Progenitor cell of endocrine pancreas (in vitro differentiated cells): ENCODE measurements at regions not wholly inside any gene's neighbourhood (a gene's known extent, or its start where the extent isn't known, plus 50 kb on each side); places are given as distances from the start of the nearest gene placed in this dataset.

Source experiments
- DNase-seq: peaks from one replicate; pipeline ENCODE4 v3.0.0; 2021; ENCODE audit warnings: low spot score; ENCODE audit not compliant: unreplicated experiment
- H3K27ac Mint-ChIP-seq: 2 replicates; pipeline ENCODE4 v1.8.0; 2021; ENCODE audit warnings: mild to moderate bottlenecking, moderate library complexity, mixed read lengths
- H3K27me3 Mint-ChIP-seq: 2 replicates; pipeline ENCODE4 v1.8.0; 2021; ENCODE audit warnings: mixed read lengths
- H3K36me3 Mint-ChIP-seq: 2 replicates; pipeline ENCODE4 v1.8.0; 2022; ENCODE audit warnings: mixed read lengths; ENCODE audit not compliant: insufficient read depth
- H3K4me1 Mint-ChIP-seq: 2 replicates; pipeline ENCODE4 v1.8.0; 2021; ENCODE audit warnings: low read depth, mixed read lengths
- H3K4me3 Mint-ChIP-seq: 2 replicates; pipeline ENCODE4 v1.8.0; 2021; ENCODE audit warnings: low read depth, mild to moderate bottlenecking, moderate library complexity, mixed read lengths
- H3K9me3 Mint-ChIP-seq: 2 replicates; pipeline ENCODE4 v1.8.0; 2021; ENCODE audit warnings: low read depth, mixed read lengths
- TF ChIP-seq, protein P1 (sequence below): fragments of 200-600 bp; sonication (generic); IDR thresholded peaks from one replicate; pipeline ENCODE4 v1.5.0; 2021; ENCODE audit warnings: antibody characterized with exemption, mild to moderate bottlenecking; ENCODE audit not compliant: unreplicated experiment

DNA sequence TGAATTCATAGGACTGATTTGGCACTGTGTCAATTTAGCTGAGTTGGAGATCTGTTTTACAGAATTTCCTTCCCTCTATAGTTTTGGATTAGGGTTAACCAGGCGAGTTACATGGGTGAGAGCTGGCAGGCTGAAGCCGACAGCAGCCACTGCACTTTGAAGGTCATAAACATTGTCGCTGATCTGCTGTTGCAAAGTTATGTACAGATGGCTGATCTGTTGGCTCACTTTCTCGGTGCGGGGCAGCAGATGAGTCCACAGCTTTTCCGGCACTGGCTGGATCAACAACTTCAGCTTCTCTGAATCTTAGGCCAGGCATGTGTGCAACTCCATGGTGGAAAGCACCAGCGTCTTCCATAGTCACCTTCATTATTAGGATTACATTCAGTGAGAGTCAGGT, 173.7 kb downstream of the GPAT3 start:
- peaks cover 3% of the 10 kb centered on the region for H3K4me1 Mint-ChIP-seq
- H3K27me3 Mint-ChIP-seq, result peaks cover 4% of the 10 kb centered on the region
- H3K4me3 Mint-ChIP-seq, result no peak overlapping the region
- H3K27ac Mint-ChIP-seq, result no peak overlapping the region
- DNase-seq, result no peak
- H3K36me3 Mint-ChIP-seq, result no peaks in the 10 kb centered on the region
- H3K9me3 Mint-ChIP-seq, result no peaks in the 10 kb centered on the region
- TF ChIP-seq, protein P1, sequence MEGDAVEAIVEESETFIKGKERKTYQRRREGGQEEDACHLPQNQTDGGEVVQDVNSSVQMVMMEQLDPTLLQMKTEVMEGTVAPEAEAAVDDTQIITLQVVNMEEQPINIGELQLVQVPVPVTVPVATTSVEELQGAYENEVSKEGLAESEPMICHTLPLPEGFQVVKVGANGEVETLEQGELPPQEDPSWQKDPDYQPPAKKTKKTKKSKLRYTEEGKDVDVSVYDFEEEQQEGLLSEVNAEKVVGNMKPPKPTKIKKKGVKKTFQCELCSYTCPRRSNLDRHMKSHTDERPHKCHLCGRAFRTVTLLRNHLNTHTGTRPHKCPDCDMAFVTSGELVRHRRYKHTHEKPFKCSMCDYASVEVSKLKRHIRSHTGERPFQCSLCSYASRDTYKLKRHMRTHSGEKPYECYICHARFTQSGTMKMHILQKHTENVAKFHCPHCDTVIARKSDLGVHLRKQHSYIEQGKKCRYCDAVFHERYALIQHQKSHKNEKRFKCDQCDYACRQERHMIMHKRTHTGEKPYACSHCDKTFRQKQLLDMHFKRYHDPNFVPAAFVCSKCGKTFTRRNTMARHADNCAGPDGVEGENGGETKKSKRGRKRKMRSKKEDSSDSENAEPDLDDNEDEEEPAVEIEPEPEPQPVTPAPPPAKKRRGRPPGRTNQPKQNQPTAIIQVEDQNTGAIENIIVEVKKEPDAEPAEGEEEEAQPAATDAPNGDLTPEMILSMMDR, result no peak

DNA sequence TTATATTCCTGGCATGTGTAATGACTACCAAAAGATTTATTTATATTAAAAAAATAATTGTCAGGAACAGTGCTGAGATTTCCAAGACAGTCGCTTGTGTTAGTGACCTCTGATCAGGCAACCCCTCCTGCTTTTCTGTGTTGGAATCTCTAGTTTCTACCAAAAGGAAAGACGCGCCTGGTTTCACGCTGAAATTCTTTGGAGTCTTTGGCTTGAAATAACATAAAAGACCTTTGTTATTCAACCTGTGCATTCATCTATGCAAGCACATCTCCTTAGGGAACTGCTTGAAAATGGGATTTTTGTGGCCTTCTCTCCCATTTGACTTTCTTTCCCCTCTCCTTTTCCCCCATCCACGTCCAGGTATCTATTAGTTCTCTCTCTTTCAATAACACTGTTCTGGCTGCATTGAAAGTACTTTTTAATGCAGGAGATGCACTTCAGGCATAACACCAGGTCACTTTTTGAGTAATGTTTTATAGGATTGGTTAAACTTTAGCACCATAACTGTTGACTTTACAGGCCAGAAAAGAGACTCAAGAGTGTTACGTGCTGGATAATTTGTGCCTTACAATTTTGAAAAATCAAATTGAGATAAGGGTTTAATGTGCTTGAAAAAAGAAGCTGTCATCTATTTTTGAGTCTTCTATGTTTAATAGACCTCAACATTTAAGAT, 172.7 kb downstream of the GPAT3 start:
- H3K27me3 Mint-ChIP-seq, result no peaks in the 10 kb centered on the region
- H3K36me3 Mint-ChIP-seq, result no peaks in the 10 kb centered on the region
- TF ChIP-seq, protein P1, result no peak
- no peak overlapping the region for H3K27ac Mint-ChIP-seq
- peaks cover 3% of the 10 kb centered on the region for H3K4me1 Mint-ChIP-seq
- H3K4me3 Mint-ChIP-seq, result no peak overlapping the region
- H3K9me3 Mint-ChIP-seq, result no peaks in the 10 kb centered on the region
- DNase-seq, result no peak

DNA sequence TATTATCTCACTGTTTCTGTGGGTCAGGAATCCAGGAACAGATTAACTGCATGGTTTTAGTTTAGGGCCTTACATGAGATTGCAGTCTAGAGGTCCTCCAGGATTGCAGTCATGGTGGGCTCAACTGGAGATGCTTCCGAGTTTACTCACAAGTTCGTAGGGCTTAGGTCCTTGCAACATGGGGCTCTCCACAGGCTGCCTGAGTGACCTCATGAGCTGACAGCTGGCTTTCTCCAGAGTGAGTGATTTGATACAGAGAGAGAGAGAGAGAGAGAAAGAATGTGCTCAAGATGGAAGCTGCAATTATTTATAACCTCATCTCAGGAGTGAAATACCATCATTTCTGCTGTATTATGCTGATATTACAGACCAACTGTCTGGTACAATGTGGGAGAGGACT, 168.9 kb downstream of the GPAT3 start:
- TF ChIP-seq, protein P1, result no peak
- no peak overlapping the region for H3K4me3 Mint-ChIP-seq
- no peaks in the 10 kb centered on the region for H3K27me3 Mint-ChIP-seq
- peaks cover 6% of the 10 kb centered on the region for H3K9me3 Mint-ChIP-seq
- H3K36me3 Mint-ChIP-seq, result no peaks in the 10 kb centered on the region
- DNase-seq, result no peak
- no peak overlapping the region for H3K27ac Mint-ChIP-seq
- peaks cover 3% of the 10 kb centered on the region for H3K4me1 Mint-ChIP-seq

DNA sequence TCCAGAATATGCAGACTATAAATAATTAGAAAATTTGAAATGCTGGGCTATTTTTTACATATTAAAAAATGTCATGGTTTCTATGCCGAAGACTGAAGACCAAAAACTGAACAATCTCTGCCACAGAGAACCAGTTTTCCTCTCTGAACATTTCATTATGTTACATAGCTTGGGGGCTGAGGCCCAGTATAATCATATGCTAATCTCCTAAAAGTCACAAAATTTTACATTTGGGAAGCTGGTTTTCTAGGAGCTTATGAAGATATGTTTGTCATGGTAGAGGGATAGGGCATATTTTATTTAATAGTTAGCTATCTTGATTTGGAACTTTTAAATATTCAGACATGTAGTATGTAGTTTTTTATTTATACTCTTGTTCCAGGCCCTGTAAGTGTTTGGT, 167.8 kb downstream of the GPAT3 start:
- Mint-ChIP-seq H3K4me3 (no peak overlapping the region), H3K36me3 (no peaks in the 10 kb centered on the region), H3K27me3 (no peaks in the 10 kb centered on the region), H3K4me1 (peaks cover 2% of the 10 kb centered on the region), H3K9me3 (peaks cover 6% of the 10 kb centered on the region), H3K27ac (no peak overlapping the region)
- TF ChIP-seq, protein P1, result no peak
- no peak for DNase-seq

DNA sequence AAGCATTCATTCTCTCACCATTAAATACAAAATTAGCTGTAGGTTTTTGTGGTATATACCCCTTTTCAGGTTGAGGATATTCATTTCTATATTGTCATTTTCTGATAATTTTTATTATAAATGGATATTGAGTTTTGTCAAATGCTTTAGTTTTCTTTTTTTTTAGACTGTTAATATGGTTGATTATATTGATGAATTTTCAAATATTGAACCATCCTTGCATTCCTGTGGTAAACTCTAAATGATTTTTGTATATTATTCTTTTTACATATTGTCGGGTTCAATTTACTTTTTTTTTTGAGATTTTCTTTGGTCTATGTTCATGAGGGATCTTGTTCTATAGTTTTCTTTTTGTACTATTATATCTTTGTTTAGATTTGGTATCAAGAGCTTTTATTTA, 165.1 kb downstream of the GPAT3 start:
- Mint-ChIP-seq H3K9me3 (peaks cover 6% of the 10 kb centered on the region), H3K4me1 (no peaks in the 10 kb centered on the region), H3K27ac (no peak overlapping the region), H3K36me3 (no peaks in the 10 kb centered on the region), H3K27me3 (no peaks in the 10 kb centered on the region), H3K4me3 (no peak overlapping the region)
- no peak for DNase-seq
- TF ChIP-seq, protein P1, result no peak
